GM18951 (cell line): ENCODE measurements at regions not wholly inside any gene's neighbourhood (a gene's known extent, or its start where the extent isn't known, plus 50 kb on each side); places are given as distances from the start of the nearest gene placed in this dataset.
"Not testable (repeated sequence)": the region's sequence is repeated elsewhere in the genome, so short reads cannot be mapped to it uniquely, and the experiment has no call there.

Experiments
- POLR2A ChIP-seq: IDR thresholded peaks from 4 replicates; pipeline ENCODE4 v1.6.1; 2011; ENCODE audit warnings: mild to moderate bottlenecking; ENCODE audit not compliant: insufficient read length, insufficient read depth; ENCODE audit errors: extremely low read depth
- in situ Hi-C: fragments of 300-500 bp; cut with MboI; formaldehyde crosslinking; loops from one replicate; pipeline ENCODE4 v1.12.0; 2022; ENCODE audit warnings: low sequenced_read_pairs, mixed read lengths, inconsistent platforms; ENCODE audit not compliant: unreplicated experiment

DNA sequence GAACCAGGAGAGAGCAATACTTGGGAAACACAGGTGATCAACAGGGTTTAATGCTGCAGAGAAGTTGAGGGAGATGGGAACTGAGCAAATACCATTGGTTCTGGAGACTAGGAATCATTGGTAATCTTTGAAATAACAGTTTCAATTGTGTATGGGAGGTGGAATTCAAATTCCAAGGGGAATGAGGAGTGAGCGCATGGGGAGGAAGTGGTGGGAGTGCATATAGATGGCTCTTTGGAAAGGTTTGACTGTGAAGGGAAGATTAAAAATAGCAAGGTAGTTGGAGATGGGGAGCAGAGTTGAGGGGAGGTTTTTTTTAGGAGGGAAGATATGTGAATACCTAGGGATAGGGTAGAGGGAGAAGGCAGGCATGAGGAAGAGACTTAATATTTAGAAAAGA lies 51.1 kb upstream of the ROPN1 start:
- no peak for TF ChIP-seq POLR2A
- in situ Hi-C loops = no loop called here

GRCh38 chr3:124044956-124045355 lies 53.0 kb upstream of the ROPN1 start:
- in situ Hi-C loops = no loop called here

GRCh38 chr3:124048967-124049798 lies 57.3 kb upstream of the ROPN1 start:
- in situ Hi-C loops = no loop called here
- no peak for TF ChIP-seq POLR2A

More at GRCh38 chr3:124044956-124045355, 53.0 kb upstream of the ROPN1 start:
- TF ChIP-seq POLR2A = no peak

DNA sequence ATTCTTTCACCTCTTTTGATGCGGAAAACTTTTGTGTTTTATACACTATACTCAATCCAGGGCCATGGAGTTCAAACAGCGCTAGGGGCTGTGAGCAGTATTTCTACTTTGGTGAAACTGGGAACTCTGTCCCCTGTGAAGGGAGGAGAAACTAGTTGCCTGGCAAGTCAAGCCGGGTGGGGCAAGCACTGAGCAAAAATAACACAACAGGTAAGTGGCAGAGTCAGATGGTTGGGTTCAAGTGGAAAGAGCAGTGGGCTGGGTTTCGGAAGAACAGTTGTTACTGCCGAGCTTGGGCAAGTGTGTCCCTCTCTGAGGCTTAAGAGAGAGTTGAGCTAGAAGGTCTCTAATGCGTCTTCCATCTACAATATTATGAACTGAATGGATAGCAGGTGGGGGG lies 59.7 kb upstream of the ROPN1 start:
- in situ Hi-C loops = no loop called here
- TF ChIP-seq POLR2A = no peak

GRCh38 chr3:124053871-124054270 lies 61.9 kb upstream of the ROPN1 start:
- no peak for TF ChIP-seq POLR2A
- in situ Hi-C loops = no loop called here

DNA sequence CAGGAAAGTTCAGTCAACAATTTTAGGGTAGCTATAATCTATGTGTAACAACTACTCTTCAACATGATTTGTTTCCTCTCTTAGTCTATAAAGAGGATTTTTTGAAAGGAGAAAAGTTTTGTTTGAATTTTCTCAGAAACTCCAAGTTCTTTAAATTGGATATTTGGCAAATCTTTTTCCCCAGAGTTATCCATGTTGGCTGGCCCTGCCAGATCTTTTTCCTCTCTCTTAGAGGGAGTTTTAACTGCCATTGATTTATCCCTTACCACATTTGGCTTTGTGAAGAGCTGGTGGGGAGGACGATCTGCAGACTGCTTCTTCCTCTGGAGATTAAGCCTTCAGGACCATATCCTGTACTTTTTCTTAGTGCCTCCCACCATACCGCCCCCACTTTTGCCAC lies 64.9 kb upstream of the ROPN1 start:
- TF ChIP-seq POLR2A = no peak
- in situ Hi-C loops = no loop called here

GRCh38 chr3:124057420-124057819 lies 65.5 kb upstream of the ROPN1 start:
- TF ChIP-seq POLR2A = no peak
- in situ Hi-C loops = no loop called here

- TF ChIP-seq POLR2A = no peak
- in situ Hi-C loops = no loop called here
These were observed 67.7 kb upstream of the ROPN1 start for GRCh38 chr3:124059580-124059979.

GRCh38 chr3:124063197-124063909 lies 71.4 kb upstream of the ROPN1 start:
- no peak for TF ChIP-seq POLR2A
- in situ Hi-C loops = no loop called here

DNA sequence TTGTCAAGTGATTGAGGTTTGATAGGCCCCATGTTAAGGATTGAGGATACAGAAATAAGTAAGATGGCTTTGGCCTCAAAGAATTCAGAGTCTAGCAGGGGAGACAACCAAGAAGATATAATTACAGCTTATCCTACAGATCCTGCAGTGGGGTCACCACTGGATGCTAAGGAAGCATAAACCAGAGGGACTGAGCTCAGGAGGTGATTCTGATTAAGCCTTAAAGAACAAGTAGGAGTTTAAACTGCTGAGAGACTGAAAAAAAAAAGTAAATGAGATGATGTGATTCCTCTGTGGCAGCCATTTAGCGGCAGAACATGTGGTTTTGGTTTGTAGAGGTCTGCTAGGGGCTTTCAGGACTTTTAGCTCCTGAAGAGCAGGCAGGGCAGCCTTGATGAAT lies 72.1 kb upstream of the ROPN1 start:
- in situ Hi-C loops = no loop called here
- no peak for TF ChIP-seq POLR2A

- in situ Hi-C loops = not testable (repeated sequence)
These were observed 74.6 kb upstream of the ROPN1 start for GRCh38 chr3:124066543-124066942.

DNA sequence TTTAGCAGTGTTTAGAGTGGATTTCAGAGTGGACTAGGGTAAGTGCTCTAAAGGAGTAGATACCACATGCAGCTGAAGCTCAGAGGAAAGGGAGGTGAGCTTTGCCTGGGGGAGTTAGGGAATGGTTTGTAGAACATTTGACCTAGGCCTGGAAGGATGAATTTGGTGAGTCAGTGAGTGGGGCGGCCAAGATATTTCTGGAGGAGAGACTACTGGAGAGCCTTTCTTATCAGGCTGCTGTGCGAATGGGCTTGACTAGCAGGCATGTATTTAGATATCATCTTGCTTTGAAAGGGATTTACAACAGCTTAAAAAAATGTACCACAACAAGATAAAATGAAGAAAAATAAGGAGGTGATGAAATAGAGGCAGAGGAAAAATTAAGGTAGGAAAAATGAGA lies 77.8 kb upstream of the ROPN1 start:
- in situ Hi-C loops = not testable (repeated sequence)

- in situ Hi-C loops = not testable (repeated sequence)
These were observed 83.2 kb upstream of the ROPN1 start for GRCh38 chr3:124075090-124075489.

DNA sequence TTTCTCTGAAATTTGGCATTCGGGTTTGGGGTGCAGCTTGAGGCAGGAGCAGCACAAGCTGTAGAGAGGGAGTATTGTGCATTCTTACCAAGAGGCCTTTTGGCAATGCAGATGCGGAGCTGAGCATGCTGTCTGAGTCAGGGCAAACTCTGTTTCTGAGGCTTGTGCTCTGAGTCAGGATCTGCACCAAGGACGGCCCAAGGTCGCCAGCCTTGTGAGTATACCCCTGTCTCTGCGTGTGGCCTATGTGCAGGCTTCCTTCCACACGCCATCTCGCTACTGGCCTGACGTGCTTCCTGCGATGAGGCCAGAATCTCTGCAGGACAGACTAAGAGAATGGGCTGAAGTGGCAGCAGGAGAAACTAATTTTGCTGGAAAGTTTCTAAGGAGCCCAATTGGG lies 83.8 kb upstream of the ROPN1 start:
- in situ Hi-C loops = no loop called here
- no peak for TF ChIP-seq POLR2A
